GM23338 (cell line): ENCODE measurements at regions not wholly inside any gene's neighbourhood (a gene's known extent, or its start where the extent isn't known, plus 50 kb on each side); places are given as distances from the start of the nearest gene placed in this dataset.

Experiments used
- CREB1 ChIP-seq: fragments of 250-450 bp; sonication (Bioruptor Pico); IDR thresholded peaks from 2 replicates; pipeline ENCODE4 v1.5.0; 2020; ENCODE audit warnings: low read depth, mild to moderate bottlenecking, moderate library complexity
- TF ChIP-seq, protein P1 (sequence below), 2 experiments: fragments of 200-600 bp in 1 of 2; sonication (generic) in 1 of 2; conservative IDR thresholded peaks; 2 replicates each; pipeline versions ENCODE4 v1.5.1 to v1.6.1; 2016 to 2017; ENCODE audit warnings: antibody characterized with exemption in 2 of 2, low read depth in 2 of 2, mild to moderate bottlenecking in 2 of 2, moderate library complexity in 1 of 2

DNA sequence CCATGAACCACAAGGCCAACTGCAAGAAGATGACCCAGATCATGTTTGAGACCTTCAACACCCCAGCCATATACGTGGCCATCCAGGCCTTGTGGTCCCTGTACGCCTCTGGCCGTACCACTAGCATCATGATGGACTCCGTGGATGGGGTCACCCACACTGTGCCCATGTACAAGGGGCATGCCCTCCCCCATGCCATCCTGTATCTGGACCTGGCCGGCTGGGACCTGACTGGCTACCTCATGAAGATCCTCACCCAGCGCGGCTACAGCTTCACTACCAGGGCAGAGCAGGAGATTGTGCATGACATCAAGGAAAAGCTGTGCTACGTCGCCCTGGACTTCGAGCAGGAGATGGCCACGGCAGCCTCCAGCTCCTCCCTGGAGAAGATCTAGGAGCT, 153.7 kb downstream of the CAVIN4 start:
- TF ChIP-seq, protein P1, sequence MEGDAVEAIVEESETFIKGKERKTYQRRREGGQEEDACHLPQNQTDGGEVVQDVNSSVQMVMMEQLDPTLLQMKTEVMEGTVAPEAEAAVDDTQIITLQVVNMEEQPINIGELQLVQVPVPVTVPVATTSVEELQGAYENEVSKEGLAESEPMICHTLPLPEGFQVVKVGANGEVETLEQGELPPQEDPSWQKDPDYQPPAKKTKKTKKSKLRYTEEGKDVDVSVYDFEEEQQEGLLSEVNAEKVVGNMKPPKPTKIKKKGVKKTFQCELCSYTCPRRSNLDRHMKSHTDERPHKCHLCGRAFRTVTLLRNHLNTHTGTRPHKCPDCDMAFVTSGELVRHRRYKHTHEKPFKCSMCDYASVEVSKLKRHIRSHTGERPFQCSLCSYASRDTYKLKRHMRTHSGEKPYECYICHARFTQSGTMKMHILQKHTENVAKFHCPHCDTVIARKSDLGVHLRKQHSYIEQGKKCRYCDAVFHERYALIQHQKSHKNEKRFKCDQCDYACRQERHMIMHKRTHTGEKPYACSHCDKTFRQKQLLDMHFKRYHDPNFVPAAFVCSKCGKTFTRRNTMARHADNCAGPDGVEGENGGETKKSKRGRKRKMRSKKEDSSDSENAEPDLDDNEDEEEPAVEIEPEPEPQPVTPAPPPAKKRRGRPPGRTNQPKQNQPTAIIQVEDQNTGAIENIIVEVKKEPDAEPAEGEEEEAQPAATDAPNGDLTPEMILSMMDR (conservative IDR thresholded peaks at IDR 0.05; ENCODE audit: low read depth in 2 of 2): no peak
- no peak for TF ChIP-seq CREB1 (CRISPR knock-in tag)
